ENCODE measurements at regions not wholly inside any gene's neighbourhood (a gene's known extent, or its start where the extent isn't known, plus 50 kb on each side); places are given as distances from the start of the nearest gene placed in this dataset.

DNA sequence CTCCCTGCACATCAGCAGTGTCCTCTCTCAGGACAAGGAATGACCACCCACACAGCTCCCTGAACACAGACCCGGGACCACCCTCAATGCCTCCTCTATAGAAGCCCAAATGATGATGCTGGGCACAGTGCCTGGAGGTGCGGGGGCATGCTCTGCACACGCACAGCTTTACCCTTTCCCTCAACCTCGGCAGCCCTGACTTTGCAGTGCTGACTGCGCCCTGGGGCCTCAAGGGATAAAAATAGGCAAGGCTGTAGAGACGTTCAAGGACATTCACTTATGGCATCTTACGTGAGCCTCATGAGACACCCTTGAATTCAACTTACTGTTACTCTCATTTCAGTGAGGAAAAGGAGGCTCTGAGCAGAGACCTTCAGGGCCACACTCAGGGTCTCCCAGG, 521.6 kb upstream of the MGMT start:
- H3K9me2 ChIP-seq (replicated peaks; ENCODE audit: insufficient read depth, low read length): no peaks in the 10 kb centered on the region

DNA sequence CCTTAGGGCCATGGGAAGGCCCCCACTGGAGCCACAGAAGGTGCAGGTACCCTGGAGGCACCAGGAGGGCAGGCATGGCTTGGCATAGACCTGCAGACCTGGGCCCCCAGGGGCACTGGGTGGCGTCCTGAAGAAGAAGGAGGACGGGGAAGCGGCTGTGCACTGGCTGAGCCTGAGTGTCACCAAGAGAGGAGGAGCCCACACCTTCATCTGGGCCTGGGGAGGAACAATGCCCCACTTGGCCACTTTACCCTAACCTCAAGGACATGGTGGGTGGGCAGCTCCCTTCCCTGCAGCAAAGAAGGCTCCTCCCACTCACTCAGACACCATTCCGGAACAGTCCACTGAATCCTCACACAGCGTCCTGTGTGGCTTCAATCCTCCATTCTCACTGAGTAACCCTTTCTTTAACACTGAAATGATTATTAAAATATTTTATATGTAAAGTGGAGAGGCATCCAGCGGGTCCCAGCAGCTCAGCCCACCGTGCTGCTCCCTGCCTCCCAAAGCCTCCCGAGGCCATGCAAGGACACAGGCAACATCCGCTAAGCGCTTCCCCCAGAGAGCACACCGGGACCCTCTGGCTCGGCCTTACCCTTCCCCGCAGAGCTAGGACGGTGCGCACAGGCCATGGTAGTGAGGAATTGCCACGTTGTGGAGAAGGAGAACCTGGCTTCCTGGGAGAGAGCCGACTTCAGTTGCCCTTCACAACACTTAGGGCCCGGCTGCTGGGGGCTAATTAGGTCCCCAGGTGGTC, 516.7 kb upstream of the MGMT start:
- H3K4me3 ChIP-seq (ENCODE audit: low read length): no peak overlapping the region
- peaks cover 7% of the 10 kb centered on the region for H3K9me3 ChIP-seq (ENCODE audit: low read length)
- no peaks in the 10 kb centered on the region for H3K79me2 ChIP-seq (ENCODE audit: low read length)
- H3K4me2 ChIP-seq (ENCODE audit: low read depth, low read length, poor library complexity, severe bottlenecking): no peak overlapping the region
- DNase-seq: no peak
- no peak overlapping the region for H2AFZ ChIP-seq (ENCODE audit: low read length)
- H3K27ac ChIP-seq (ENCODE audit: low read length): no peak overlapping the region
- no peak overlapping the region for H3K9ac ChIP-seq (ENCODE audit: low read length)
- H4K20me1 ChIP-seq (ENCODE audit: insufficient read depth, low read depth, low read length): no peaks in the 10 kb centered on the region
- no peaks in the 10 kb centered on the region for H3K9me2 ChIP-seq (replicated peaks; ENCODE audit: insufficient read depth, low read length)
- H3K36me3 ChIP-seq (ENCODE audit: insufficient read depth, low read length): no peaks in the 10 kb centered on the region
- no peaks in the 10 kb centered on the region for H3K27me3 ChIP-seq (ENCODE audit: low read length)
- H3K4me1 ChIP-seq (ENCODE audit: low read length): no peaks in the 10 kb centered on the region

More for the DNA sequence above, 521.6 kb upstream of the MGMT start:
- Histone ChIP-seq H4K20me1 (ENCODE audit: insufficient read depth, low read depth, low read length) (no peaks in the 10 kb centered on the region), H3K4me3 (ENCODE audit: low read length) (no peak overlapping the region), H3K79me2 (ENCODE audit: low read length) (no peaks in the 10 kb centered on the region), H3K36me3 (ENCODE audit: insufficient read depth, low read length) (no peaks in the 10 kb centered on the region), H3K4me1 (ENCODE audit: low read length) (no peaks in the 10 kb centered on the region), H3K4me2 (ENCODE audit: low read depth, low read length, poor library complexity, severe bottlenecking) (no peak overlapping the region), H2AFZ (ENCODE audit: low read length) (no peak overlapping the region), H3K27me3 (ENCODE audit: low read length) (no peaks in the 10 kb centered on the region), H3K27ac (ENCODE audit: low read length) (no peak overlapping the region), H3K9me3 (ENCODE audit: low read length) (peaks cover 7% of the 10 kb centered on the region), H3K9ac (ENCODE audit: low read length) (no peak overlapping the region)
- DNase-seq: no peak

DNA sequence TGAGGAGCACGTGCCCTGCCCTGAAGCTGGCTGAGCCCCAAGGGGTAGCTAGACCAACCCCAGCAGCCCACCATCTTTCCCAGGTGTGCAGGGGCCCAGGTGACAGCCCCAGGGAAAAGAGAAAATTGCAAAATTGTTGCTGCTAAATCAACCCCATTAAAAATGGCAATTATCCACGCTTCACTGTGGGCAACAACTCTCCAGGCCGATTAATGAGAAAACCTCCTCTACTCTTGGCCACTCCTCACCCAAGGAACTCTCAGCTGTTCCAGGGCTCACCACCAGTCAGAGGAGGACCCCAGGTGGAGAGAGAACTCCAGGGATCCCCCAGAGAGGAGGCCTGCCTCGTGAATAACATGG, 516.1 kb upstream of the MGMT start:
- Histone ChIP-seq H2AFZ (ENCODE audit: low read length) (no peak overlapping the region), H4K20me1 (ENCODE audit: insufficient read depth, low read depth, low read length) (no peaks in the 10 kb centered on the region), H3K9ac (ENCODE audit: low read length) (no peak overlapping the region), H3K27me3 (ENCODE audit: low read length) (no peaks in the 10 kb centered on the region), H3K9me3 (ENCODE audit: low read length) (peaks cover 7% of the 10 kb centered on the region), H3K9me2 (replicated peaks; ENCODE audit: insufficient read depth, low read length) (no peaks in the 10 kb centered on the region), H3K27ac (ENCODE audit: low read length) (no peak overlapping the region), H3K4me3 (ENCODE audit: low read length) (no peak overlapping the region), H3K36me3 (ENCODE audit: insufficient read depth, low read length) (no peaks in the 10 kb centered on the region), H3K79me2 (ENCODE audit: low read length) (no peaks in the 10 kb centered on the region), H3K4me1 (ENCODE audit: low read length) (no peaks in the 10 kb centered on the region), H3K4me2 (ENCODE audit: low read depth, low read length, poor library complexity, severe bottlenecking) (no peak overlapping the region)
- no peak for DNase-seq

DNA sequence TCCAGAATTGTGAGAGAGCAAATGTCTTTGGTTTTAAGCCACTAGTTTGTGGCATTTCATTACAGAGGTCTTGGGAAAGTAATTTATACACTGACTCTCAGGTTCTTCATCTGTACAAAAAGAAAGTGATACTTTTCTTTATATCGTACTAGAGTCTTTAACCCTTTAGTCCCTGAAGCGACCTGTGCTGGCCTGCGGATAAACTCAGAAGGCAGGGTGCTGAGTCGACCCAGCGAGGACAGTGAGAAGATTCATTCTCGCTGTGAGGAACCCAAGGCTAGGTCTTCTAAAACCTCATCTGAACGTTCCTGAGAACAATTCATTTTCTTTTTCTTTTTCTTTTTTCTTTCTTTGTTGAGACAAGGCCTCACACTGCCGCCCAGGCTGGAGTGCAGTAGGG, 514.2 kb upstream of the MGMT start:
- Histone ChIP-seq H4K20me1 (ENCODE audit: insufficient read depth, low read depth, low read length) (no peaks in the 10 kb centered on the region), H3K9me3 (ENCODE audit: low read length) (no peaks in the 10 kb centered on the region), H3K4me2 (ENCODE audit: low read depth, low read length, poor library complexity, severe bottlenecking) (no peak overlapping the region), H3K27ac (ENCODE audit: low read length) (no peak overlapping the region), H3K9ac (ENCODE audit: low read length) (no peak overlapping the region), H3K4me1 (ENCODE audit: low read length) (no peaks in the 10 kb centered on the region), H2AFZ (ENCODE audit: low read length) (no peak overlapping the region), H3K27me3 (ENCODE audit: low read length) (no peaks in the 10 kb centered on the region), H3K9me2 (replicated peaks; ENCODE audit: insufficient read depth, low read length) (no peaks in the 10 kb centered on the region), H3K4me3 (ENCODE audit: low read length) (no peak overlapping the region), H3K36me3 (ENCODE audit: insufficient read depth, low read length) (no peaks in the 10 kb centered on the region), H3K79me2 (ENCODE audit: low read length) (no peaks in the 10 kb centered on the region)
- no peak for DNase-seq

DNA sequence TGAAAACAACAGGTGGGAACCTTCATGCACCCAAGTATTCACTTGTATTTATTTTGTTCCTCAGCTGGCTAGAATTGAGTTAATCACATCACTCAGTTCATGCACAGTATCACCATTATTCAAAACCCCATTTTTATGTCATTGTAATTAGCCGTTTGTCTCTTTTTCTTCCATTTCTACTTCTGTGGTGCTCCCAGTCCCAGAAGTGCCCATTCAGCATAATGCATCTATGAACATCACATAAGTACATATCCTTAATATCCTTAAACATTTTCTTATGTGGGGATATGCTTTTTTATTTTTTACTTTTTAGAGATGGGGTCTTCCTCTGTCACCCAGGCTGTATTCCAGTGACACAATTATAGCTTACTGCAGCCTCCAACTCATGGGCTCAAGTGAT, 510.9 kb upstream of the MGMT start:
- H3K9me3 ChIP-seq (ENCODE audit: low read length): no peaks in the 10 kb centered on the region
- no peaks in the 10 kb centered on the region for H3K4me1 ChIP-seq (ENCODE audit: low read length)
- H4K20me1 ChIP-seq (ENCODE audit: insufficient read depth, low read depth, low read length): no peaks in the 10 kb centered on the region
- H2AFZ ChIP-seq (ENCODE audit: low read length): no peak overlapping the region
- no peaks in the 10 kb centered on the region for H3K79me2 ChIP-seq (ENCODE audit: low read length)
- no peaks in the 10 kb centered on the region for H3K9me2 ChIP-seq (replicated peaks; ENCODE audit: insufficient read depth, low read length)
- H3K9ac ChIP-seq (ENCODE audit: low read length): no peak overlapping the region
- no peak overlapping the region for H3K27ac ChIP-seq (ENCODE audit: low read length)
- no peak overlapping the region for H3K4me2 ChIP-seq (ENCODE audit: low read depth, low read length, poor library complexity, severe bottlenecking)
- no peak overlapping the region for H3K4me3 ChIP-seq (ENCODE audit: low read length)
- H3K36me3 ChIP-seq (ENCODE audit: insufficient read depth, low read length): no peaks in the 10 kb centered on the region
- H3K27me3 ChIP-seq (ENCODE audit: low read length): no peaks in the 10 kb centered on the region
- no peak for DNase-seq

DNA sequence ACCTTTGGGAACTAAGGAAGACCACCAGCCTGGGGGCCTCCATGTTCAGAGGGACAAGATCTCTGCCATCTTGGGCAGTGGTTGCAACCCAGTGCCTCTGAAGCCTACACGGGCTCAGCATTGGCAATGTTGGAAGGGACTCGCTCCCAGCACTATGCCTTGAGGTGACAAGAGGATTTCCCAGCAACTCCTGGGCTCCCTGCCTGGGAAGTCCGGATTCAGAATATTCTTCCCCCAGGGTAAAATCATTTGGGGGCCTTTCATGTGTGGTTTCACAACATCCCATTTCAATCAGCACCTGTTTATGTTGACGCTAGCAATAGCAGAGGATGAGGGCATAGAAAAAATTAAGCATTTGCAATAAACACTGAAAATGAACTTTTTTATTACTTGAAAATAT, 509.8 kb upstream of the MGMT start:
- H3K36me3 ChIP-seq (ENCODE audit: insufficient read depth, low read length): no peaks in the 10 kb centered on the region
- H3K9me3 ChIP-seq (ENCODE audit: low read length): no peaks in the 10 kb centered on the region

DNA sequence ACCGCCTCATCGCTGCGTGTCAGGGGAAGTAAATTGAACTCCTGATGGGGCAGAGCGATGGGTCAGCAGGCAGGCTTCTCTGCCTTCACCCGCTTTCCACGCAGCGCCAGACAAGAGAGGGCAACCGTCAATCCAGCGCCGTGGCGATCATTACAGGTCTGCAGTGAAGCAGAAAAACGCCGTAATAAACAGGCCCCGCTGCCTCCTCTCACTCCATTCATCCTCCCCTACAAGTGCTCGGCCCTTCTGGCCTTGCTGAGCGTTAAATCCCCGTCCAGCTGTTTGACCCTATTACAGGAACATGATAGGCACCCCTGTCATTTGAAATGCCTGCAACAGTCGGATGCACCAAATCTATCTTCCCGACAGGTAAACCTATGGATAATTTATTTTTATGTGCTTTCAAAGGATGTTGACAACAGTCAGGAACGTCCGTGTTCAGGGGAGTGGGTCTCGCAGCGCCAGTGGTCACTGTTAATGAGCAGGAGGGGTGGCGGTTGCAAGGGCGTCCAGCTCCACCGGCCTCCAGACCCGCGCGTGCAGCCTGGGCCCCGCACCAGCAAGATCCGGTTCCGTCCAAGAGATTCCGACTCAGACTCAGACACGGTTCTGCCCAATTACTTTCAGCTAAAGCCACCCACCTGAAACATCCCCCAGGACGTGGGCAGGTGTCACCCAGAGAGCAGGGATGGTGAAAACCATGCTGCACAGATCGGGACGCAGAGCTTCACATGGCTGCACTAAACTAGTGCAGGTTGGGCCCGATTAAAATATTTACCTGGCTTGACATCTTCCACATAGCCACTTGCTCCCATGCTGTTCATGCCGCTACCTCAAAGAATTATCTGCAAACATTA, 508.0 kb upstream of the MGMT start:
- no peaks in the 10 kb centered on the region for H3K79me2 ChIP-seq (ENCODE audit: low read length)
- no peaks in the 10 kb centered on the region for H3K36me3 ChIP-seq (ENCODE audit: insufficient read depth, low read length)
- H3K4me3 ChIP-seq (ENCODE audit: low read length): no peak overlapping the region
- H3K9me2 ChIP-seq (replicated peaks; ENCODE audit: insufficient read depth, low read length): no peaks in the 10 kb centered on the region
- no peak overlapping the region for H2AFZ ChIP-seq (ENCODE audit: low read length)
- H3K4me2 ChIP-seq (ENCODE audit: low read depth, low read length, poor library complexity, severe bottlenecking): no peak overlapping the region
- H3K27ac ChIP-seq (ENCODE audit: low read length): no peak overlapping the region
- no peak overlapping the region for H3K9ac ChIP-seq (ENCODE audit: low read length)
- no peak for DNase-seq
- no peaks in the 10 kb centered on the region for H3K9me3 ChIP-seq (ENCODE audit: low read length)
- H4K20me1 ChIP-seq (ENCODE audit: insufficient read depth, low read depth, low read length): no peaks in the 10 kb centered on the region
- no peaks in the 10 kb centered on the region for H3K4me1 ChIP-seq (ENCODE audit: low read length)
- no peaks in the 10 kb centered on the region for H3K27me3 ChIP-seq (ENCODE audit: low read length)

More for the DNA sequence above, 509.8 kb upstream of the MGMT start:
- Histone ChIP-seq H3K4me2 (ENCODE audit: low read depth, low read length, poor library complexity, severe bottlenecking) (no peak overlapping the region), H3K4me3 (ENCODE audit: low read length) (no peak overlapping the region), H3K4me1 (ENCODE audit: low read length) (no peaks in the 10 kb centered on the region), H3K9me2 (replicated peaks; ENCODE audit: insufficient read depth, low read length) (no peaks in the 10 kb centered on the region), H3K9ac (ENCODE audit: low read length) (no peak overlapping the region), H2AFZ (ENCODE audit: low read length) (no peak overlapping the region), H3K27ac (ENCODE audit: low read length) (no peak overlapping the region), H3K27me3 (ENCODE audit: low read length) (no peaks in the 10 kb centered on the region), H3K79me2 (ENCODE audit: low read length) (no peaks in the 10 kb centered on the region), H4K20me1 (ENCODE audit: insufficient read depth, low read depth, low read length) (no peaks in the 10 kb centered on the region)
- no peak for DNase-seq

DNA sequence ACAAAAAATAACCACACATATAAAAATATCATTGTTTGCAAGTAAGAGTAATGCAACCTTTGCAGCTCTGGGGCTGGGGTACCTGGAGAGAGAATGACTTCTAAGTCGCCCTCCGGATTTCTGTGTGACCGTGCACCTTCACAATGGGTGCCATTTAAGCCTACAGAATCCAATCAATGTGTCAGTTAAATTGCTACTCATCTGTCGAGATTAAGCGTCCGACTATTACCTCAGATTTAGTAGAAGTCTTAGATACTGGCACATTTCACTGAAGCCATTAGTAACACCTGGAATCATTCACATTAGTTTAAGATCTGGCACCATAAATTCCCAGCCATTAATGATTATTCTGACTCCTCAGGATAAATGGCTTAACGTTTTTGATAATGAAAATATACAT, 507.3 kb upstream of the MGMT start:
- Histone ChIP-seq H3K4me1 (ENCODE audit: low read length) (no peaks in the 10 kb centered on the region), H3K79me2 (ENCODE audit: low read length) (no peaks in the 10 kb centered on the region), H3K9me2 (replicated peaks; ENCODE audit: insufficient read depth, low read length) (no peaks in the 10 kb centered on the region), H3K27me3 (ENCODE audit: low read length) (no peaks in the 10 kb centered on the region), H3K4me3 (ENCODE audit: low read length) (no peak overlapping the region), H3K4me2 (ENCODE audit: low read depth, low read length, poor library complexity, severe bottlenecking) (no peak overlapping the region), H3K9me3 (ENCODE audit: low read length) (no peaks in the 10 kb centered on the region), H3K9ac (ENCODE audit: low read length) (no peak overlapping the region), H3K27ac (ENCODE audit: low read length) (no peak overlapping the region), H2AFZ (ENCODE audit: low read length) (no peak overlapping the region), H3K36me3 (ENCODE audit: insufficient read depth, low read length) (no peaks in the 10 kb centered on the region), H4K20me1 (ENCODE audit: insufficient read depth, low read depth, low read length) (no peaks in the 10 kb centered on the region)
- no peak for DNase-seq
